Heart right ventricle (tissue), 16 donors: ENCODE measurements at regions not wholly inside any gene's neighbourhood (a gene's known extent, or its start where the extent isn't known, plus 50 kb on each side); places are given as distances from the start of the nearest gene placed in this dataset.
"Not testable (repeated sequence)": the region's sequence is repeated elsewhere in the genome, so short reads cannot be mapped to it uniquely, and the experiment has no call there.

Experiments used
- ATAC-seq, 8 donors: fragments of 200-7000 bp; cut with Tn5 transposase; one replicate each; pipeline ENCODE4 v1.9.1; 2020; ENCODE audit warnings: mild to moderate bottlenecking in 8 of 8, moderate library complexity in 8 of 8, moderate number of reproducible peaks in 1 of 8
- DNase-seq, 2 donors: peaks; one replicate each; pipeline ENCODE4 v3.0.0-alpha.2; 2020
- H3K27ac ChIP-seq, 10 donors: fragments of 200-600 bp; sonication (generic) in 2 of 10; one replicate each; pipeline versions ENCODE4 v1.5.0 to v1.8.0; 2020 to 2022; ENCODE audit warnings: mild to moderate bottlenecking in 3 of 10
- H3K27me3 ChIP-seq, 7 donors: fragments of 200-600 bp; one replicate each; pipeline ENCODE4 v1.8.0; 2021 to 2022; ENCODE audit warnings: mild to moderate bottlenecking in 2 of 7
- H3K36me3 ChIP-seq, 9 donors: fragments of 200-600 bp; sonication (generic) in 1 of 9; one replicate each; pipeline versions ENCODE4 v1.5.0 to v1.8.0; 2020 to 2022; ENCODE audit warnings: mild to moderate bottlenecking in 2 of 9
- H3K4me1 ChIP-seq, 9 donors: fragments of 200-600 bp; sonication (generic) in 1 of 9; one replicate each; pipeline versions ENCODE4 v1.5.0 to v1.8.0; 2020 to 2022; ENCODE audit warnings: mild to moderate bottlenecking in 4 of 9
- H3K4me3 ChIP-seq, 10 donors: fragments of 200-600 bp; sonication (generic) in 2 of 10; one replicate each; pipeline versions ENCODE4 v1.5.0 to v1.8.0; 2020 to 2022; ENCODE audit warnings: mild to moderate bottlenecking in 7 of 10, moderate library complexity in 2 of 10
- H3K9me3 ChIP-seq, 11 donors: fragments of 200-600 bp in 10 of 11; sonication (generic) in 2 of 11; one replicate each; pipeline versions ENCODE4 v1.5.0 to v1.8.0; 2013 to 2022; ENCODE audit warnings: mild to moderate bottlenecking in 2 of 11, control low read depth in 1 of 11, moderate library complexity in 1 of 11
- WGBS, 2 donors: extraction: QIAGEN DNeasy Blood & Tissue Kit; methylation state at CpG; one replicate each; pipeline ENCODE4 v1.1.7; 2013; ENCODE audit warnings: inconsistent platforms in 1 of 2; 5-methylcytosine and 5-hydroxymethylcytosine counted together
- intact Hi-C, 10 donors: fragments of 100-400 bp; cut with DNase I; formaldehyde crosslinking; loops; one replicate each; pipeline versions ENCODE4 v1.11.1 to v1.14.2; 2022
- TF ChIP-seq, protein P1 (sequence below), 9 donors: fragments of 200-600 bp; sonication (generic) in 2 of 9; IDR thresholded peaks; one replicate each; pipeline versions ENCODE4 v1.5.0 to v1.8.0; 2021 to 2022; ENCODE audit warnings: antibody characterized with exemption in 9 of 9, mild to moderate bottlenecking in 5 of 9, moderate library complexity in 1 of 9
- donor health status: Arrhythmogenic right ventricular cardiomyopathy.
- donor health status: ischemic (EF 13 %, LVEDD 7.1; RV severe dilation, severe dysfunction).
- donor health status: healthy with polysubstance abuse.
- donor health status: DM: no; HTN: yes; CAD: no.
- donor health status: DM: no; HTN: no; CAD: no.
- donor health status: ischemic (EF 25% LVEDD 6.9; RV normal size, moderate dysfunction).
- donor health status: ischemic (EF 25% LVEDD 5.7; RV mildly dilated, moderate dysfunction).
- donor health status: healthy.
- donor health status: DM: yes; HTN: yes; CAD: no.
- donor health status: Ischemic cardiomyopathy.
- donor health status: ischemic (EF 35%, LVEDD 5.7; RV mildly dilated, moderate dysfunction).
- donor health status: nonischemic (EF 11% LVEDD 7.7; RV severe dilation, severe dysfunction).
- donor health status: DM: yes; HTN: yes; CAD: no.
- donor health status: PGD.
- donor health status: ischemic (EF 29% LVEDD 5.4; RV normal size, mild dysfunction).
- donor health status: nonischemic (EF 23%, LVEDD 6.1; RV moderate dilation, normal function).

GRCh38 chr16:52117171-52117570 lies 429.8 kb downstream of the TOX3 start:
- TF ChIP-seq, protein P1, sequence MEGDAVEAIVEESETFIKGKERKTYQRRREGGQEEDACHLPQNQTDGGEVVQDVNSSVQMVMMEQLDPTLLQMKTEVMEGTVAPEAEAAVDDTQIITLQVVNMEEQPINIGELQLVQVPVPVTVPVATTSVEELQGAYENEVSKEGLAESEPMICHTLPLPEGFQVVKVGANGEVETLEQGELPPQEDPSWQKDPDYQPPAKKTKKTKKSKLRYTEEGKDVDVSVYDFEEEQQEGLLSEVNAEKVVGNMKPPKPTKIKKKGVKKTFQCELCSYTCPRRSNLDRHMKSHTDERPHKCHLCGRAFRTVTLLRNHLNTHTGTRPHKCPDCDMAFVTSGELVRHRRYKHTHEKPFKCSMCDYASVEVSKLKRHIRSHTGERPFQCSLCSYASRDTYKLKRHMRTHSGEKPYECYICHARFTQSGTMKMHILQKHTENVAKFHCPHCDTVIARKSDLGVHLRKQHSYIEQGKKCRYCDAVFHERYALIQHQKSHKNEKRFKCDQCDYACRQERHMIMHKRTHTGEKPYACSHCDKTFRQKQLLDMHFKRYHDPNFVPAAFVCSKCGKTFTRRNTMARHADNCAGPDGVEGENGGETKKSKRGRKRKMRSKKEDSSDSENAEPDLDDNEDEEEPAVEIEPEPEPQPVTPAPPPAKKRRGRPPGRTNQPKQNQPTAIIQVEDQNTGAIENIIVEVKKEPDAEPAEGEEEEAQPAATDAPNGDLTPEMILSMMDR (IDR thresholded peaks at IDR 0.05), result no peak
- Histone ChIP-seq H3K4me3 (no peak overlapping the region), H3K9me3 (peaks cover 0 to 26% (median 9%) of the 10 kb centered on the region in 11 donors), H3K4me1 (peaks cover 0 to 11% (median 0%) of the 10 kb centered on the region in 9 donors), H3K27ac (no peak overlapping the region), H3K36me3 (no peaks in the 10 kb centered on the region), H3K27me3 (no peaks in the 10 kb centered on the region)
- intact Hi-C loops, result no loop called here
- DNase-seq (no peak), ATAC-seq (no peak)
- 52 to 56% methylated on average over 2 of the region's 2 CpGs for WGBS, 2 donors

- Histone ChIP-seq H3K4me1 (peaks cover 0 to 11% (median 0%) of the 10 kb centered on the region in 9 donors), H3K9me3 (peaks cover 0 to 13% (median 3%) of the 10 kb centered on the region in 11 donors), H3K4me3 (no peak overlapping the region), H3K27me3 (no peaks in the 10 kb centered on the region), H3K36me3 (no peaks in the 10 kb centered on the region), H3K27ac (no peak overlapping the region)
- TF ChIP-seq, protein P1 (IDR thresholded peaks at IDR 0.05), result no peak
- no peak for ATAC-seq
- 58 to 69% methylated on average over 4 of the region's 4 CpGs for WGBS, 2 donors
- no peak for DNase-seq
- intact Hi-C loops, result no loop called here
These were observed 432.6 kb downstream of the TOX3 start for GRCh38 chr16:52114379-52114778.

DNA sequence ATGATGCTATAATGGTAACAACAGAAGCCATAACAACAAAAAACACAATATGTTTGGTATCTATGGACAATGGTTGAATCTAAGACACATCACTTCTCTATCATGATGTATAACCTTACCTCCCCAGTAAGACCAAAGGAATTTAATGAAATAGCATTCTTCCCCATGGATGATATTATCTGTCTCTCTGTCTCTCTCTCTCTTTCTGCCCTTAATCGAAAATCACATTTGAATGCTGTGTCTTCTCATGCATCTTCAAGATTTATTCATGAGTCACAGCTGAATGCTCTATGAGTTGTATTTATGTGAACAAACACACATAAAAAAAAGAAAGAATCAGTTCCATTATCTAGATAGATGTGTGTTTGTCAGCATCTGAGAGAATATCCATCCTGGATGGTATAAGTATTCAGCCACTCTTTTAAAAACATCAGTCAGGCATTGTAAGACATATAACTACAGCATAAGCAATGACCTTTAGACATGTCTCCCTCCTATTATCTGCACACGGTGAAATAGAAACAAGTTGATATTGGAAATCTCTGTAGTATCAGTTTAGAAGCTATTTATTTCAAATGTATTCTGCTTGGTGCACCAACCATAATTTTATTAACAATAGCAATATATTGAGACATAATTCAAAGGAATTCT lies 433.3 kb downstream of the TOX3 start:
- Histone ChIP-seq H3K27me3 (no peaks in the 10 kb centered on the region), H3K4me3 (no peak overlapping the region), H3K9me3 (peaks cover 0 to 6% (median 0%) of the 10 kb centered on the region in 11 donors), H3K27ac (no peak overlapping the region), H3K36me3 (no peaks in the 10 kb centered on the region), H3K4me1 (peaks cover 0 to 11% (median 0%) of the 10 kb centered on the region in 9 donors)
- TF ChIP-seq, protein P1 (IDR thresholded peaks at IDR 0.05), result no peak
- intact Hi-C loops, result no loop called here
- DNase-seq (no peak), ATAC-seq (no peak)
- WGBS, 2 donors, result 77 to 84% methylated on average over 2 of the region's 2 CpGs

DNA sequence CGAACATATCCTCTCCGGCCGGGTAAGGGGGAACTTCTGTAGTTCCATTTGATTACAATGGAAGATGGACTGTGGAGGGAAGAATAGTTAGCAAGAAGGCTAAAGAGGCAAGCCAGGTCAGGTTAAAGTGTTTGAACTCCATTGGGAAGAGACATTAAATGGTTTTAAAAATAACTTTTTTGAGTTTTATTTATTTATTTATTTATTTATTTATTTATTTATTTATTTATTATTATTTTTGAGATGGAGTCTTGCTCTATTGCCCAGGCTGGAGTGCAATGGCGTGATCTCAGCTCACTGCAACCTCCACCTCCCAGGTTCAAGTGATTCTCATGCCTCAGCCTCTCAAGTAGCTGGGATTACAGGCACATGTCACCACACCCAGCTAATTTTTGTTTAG lies 441.9 kb downstream of the TOX3 start:
- H3K4me1 ChIP-seq, H3K36me3 ChIP-seq, H3K4me3 ChIP-seq, H3K27me3 ChIP-seq, ATAC-seq, H3K9me3 ChIP-seq, intact Hi-C loops, DNase-seq, H3K27ac ChIP-seq: not testable (repeated sequence)
- WGBS, 2 donors, result 88 to 90% methylated on average over 4 of the region's 4 CpGs

GRCh38 chr16:52103791-52104190 lies 443.2 kb downstream of the TOX3 start:
- WGBS, 2 donors, result 63 to 73% methylated on average over 1 of the region's 1 CpG
- TF ChIP-seq, protein P1 (IDR thresholded peaks at IDR 0.05), result no peak
- H3K9me3 ChIP-seq, result peaks cover 0 to 4% (median 0%) of the 10 kb centered on the region in 11 donors
- intact Hi-C loops, result no loop called here
- no peak overlapping the region for H3K27ac ChIP-seq
- H3K4me3 ChIP-seq, result no peak overlapping the region
- no peaks in the 10 kb centered on the region for H3K27me3 ChIP-seq
- no peak for DNase-seq
- no peak for ATAC-seq
- H3K36me3 ChIP-seq, result no peaks in the 10 kb centered on the region
- H3K4me1 ChIP-seq, result no peaks in the 10 kb centered on the region
